H1 (cell line): ENCODE measurements at regions not wholly inside any gene's neighbourhood (a gene's known extent, or its start where the extent isn't known, plus 50 kb on each side); places are given as distances from the start of the nearest gene placed in this dataset.

ENCODE experiments used
- CTCF ChIA-PET: fragments of 300-600 bp; sonication (Branson Sonifier 250); formaldehyde crosslinking; loops from one replicate; lab custom pipeline; 2021; ENCODE audit not compliant: partially characterized antibody; lab: Charles Lee
- POLR2A ChIA-PET: fragments of 300-600 bp; sonication (Branson Sonifier 250); formaldehyde crosslinking; loops from one replicate; lab custom pipeline; 2021; ENCODE audit warnings: inconsistent platforms; ENCODE audit not compliant: partially characterized antibody; lab: Charles Lee
- DNase-seq, 2 experiments: peaks; one replicate each; pipeline versions ENCODE4 v3.0.0 to v3.0.0-alpha.2; 2010 to 2022; ENCODE audit warnings: low spot score in 2 of 2, low read depth in 1 of 2, mixed read lengths in 1 of 2
- FAIRE-seq: peaks from 2 replicates; lab custom pipeline; 2011; peaks lifted over from hg19 to GRCh38; lab: Jason Lieb, UNC
- H2AFZ ChIP-seq: 2 replicates; pipeline ENCODE4 v1.8.1; 2012; ENCODE audit warnings: low read length, inconsistent platforms
- H2AK5ac ChIP-seq: 2 replicates; pipeline ENCODE4 v1.6.1; 2013; ENCODE audit warnings: low read depth, low read length
- H2BK120ac ChIP-seq: replicated peaks from 2 replicates; pipeline ENCODE3; 2013; ENCODE audit warnings: low read depth, low read length, inconsistent platforms
- H2BK12ac ChIP-seq: 2 replicates; pipeline ENCODE4 v1.6.1; 2013; ENCODE audit warnings: low read depth, low read length
- H2BK15ac ChIP-seq: 2 replicates; pipeline ENCODE4 v1.6.1; 2013; ENCODE audit warnings: low read length
- H2BK20ac ChIP-seq: 2 replicates; pipeline ENCODE4 v1.6.1; 2013; ENCODE audit warnings: low read length
- H2BK5ac ChIP-seq: 2 replicates; pipeline ENCODE4 v1.6.1; 2013; ENCODE audit warnings: low read depth, low read length
- H3K14ac ChIP-seq: 2 replicates; pipeline ENCODE4 v1.6.1; 2013; ENCODE audit warnings: inconsistent platforms; ENCODE audit not compliant: insufficient read length
- H3K18ac ChIP-seq: 2 replicates; pipeline ENCODE4 v1.6.1; 2013; ENCODE audit warnings: low read length; ENCODE audit errors: extremely low read depth
- H3K23ac ChIP-seq: 2 replicates; pipeline ENCODE4 v1.6.1; 2013; ENCODE audit warnings: inconsistent platforms; ENCODE audit not compliant: insufficient read length
- H3K23me2 ChIP-seq: 2 replicates; pipeline ENCODE4 v1.6.1; 2013; ENCODE audit warnings: low read depth, low read length
- H3K27ac ChIP-seq: 2 replicates; pipeline ENCODE4 v1.6.1; 2011; ENCODE audit warnings: low read depth, low read length, inconsistent platforms
- H3K27me3 ChIP-seq, 4 experiments: replicated peaks in 1 of 4; 1 replicate in 1 of 4; 2 replicates in 3 of 4; pipeline versions ENCODE4 v1.6.1 to v1.8.1; 2011 to 2013; ENCODE audit warnings: low read length in 3 of 4, mild to moderate bottlenecking in 3 of 4, inconsistent platforms in 2 of 4, mixed read lengths in 2 of 4, moderate library complexity in 1 of 4; ENCODE audit not compliant: control insufficient read depth in 3 of 4, insufficient read depth in 3 of 4; ENCODE audit errors: extremely low read depth in 1 of 4
- H3K36me3 ChIP-seq, 4 experiments: 2 replicates each; pipeline versions ENCODE4 v1.6.1 to v1.8.1; 2011 to 2013; ENCODE audit warnings: mild to moderate bottlenecking in 4 of 4, low read length in 3 of 4, moderate library complexity in 2 of 4, control low read depth in 1 of 4, inconsistent platforms in 1 of 4; ENCODE audit not compliant: insufficient read depth in 4 of 4, control insufficient read depth in 2 of 4
- H3K4ac ChIP-seq: replicated peaks from 2 replicates; pipeline ENCODE3; 2013; ENCODE audit warnings: low read length, low read depth, mixed read lengths, inconsistent platforms; ENCODE audit not compliant: insufficient read length
- H3K4me1 ChIP-seq, 4 experiments: replicated peaks in 1 of 4; 1 replicate in 1 of 4; 2 replicates in 3 of 4; pipeline versions ENCODE4 v1.6.1 to v1.8.1; 2011 to 2013; ENCODE audit warnings: low read length in 3 of 4, inconsistent platforms in 2 of 4, mixed read lengths in 1 of 4; ENCODE audit not compliant: insufficient read depth in 4 of 4, control insufficient read depth in 3 of 4
- H3K4me2 ChIP-seq, 2 experiments: 2 replicates each; pipeline versions ENCODE4 v1.6.1 to v1.8.1; 2011 to 2013; ENCODE audit warnings: low read depth in 2 of 2, low read length in 2 of 2, control low read depth in 1 of 2, inconsistent platforms in 1 of 2, mild to moderate bottlenecking in 1 of 2; ENCODE audit not compliant: insufficient read depth in 1 of 2
- H3K4me3 ChIP-seq, 4 experiments: fragments of 200-600, 300-600 bp in 1 of 4; sonication (generic), shearing (Covaris generic), sonication (Bioruptor Twin) in 1 of 4; 2 replicates each; pipeline versions ENCODE4 v1.5.1 to v1.8.1; 2011 to 2016; ENCODE audit warnings: low read length in 4 of 4, low read depth in 3 of 4, control low read depth in 2 of 4, inconsistent platforms in 2 of 4, mild to moderate bottlenecking in 2 of 4, mixed read lengths in 1 of 4, moderate library complexity in 1 of 4; ENCODE audit not compliant: insufficient read depth in 2 of 4; ENCODE audit errors: extremely low read depth in 1 of 4
- H3K56ac ChIP-seq: replicated peaks from 2 replicates; pipeline ENCODE3; 2013; ENCODE audit warnings: low read depth, mild to moderate bottlenecking, mixed read lengths, low read length, inconsistent platforms; ENCODE audit not compliant: insufficient read length
- H3K79me1 ChIP-seq: 2 replicates; pipeline ENCODE4 v1.6.1; 2013; ENCODE audit warnings: low read depth, low read length, control low read depth
- H3K79me2 ChIP-seq, 2 experiments: 2 replicates each; pipeline versions ENCODE4 v1.6.1 to v1.8.1; 2012 to 2013; ENCODE audit warnings: low read length in 2 of 2, mild to moderate bottlenecking in 2 of 2, inconsistent platforms in 1 of 2; ENCODE audit not compliant: insufficient read depth in 2 of 2, control insufficient read depth in 1 of 2
- H3K9ac ChIP-seq, 4 experiments: replicated peaks in 1 of 4; 1 replicate in 1 of 4; 2 replicates in 3 of 4; pipeline versions ENCODE4 v1.6.1 to v1.8.1; 2011 to 2013; ENCODE audit warnings: low read depth in 3 of 4, low read length in 3 of 4, control low read depth in 2 of 4, mild to moderate bottlenecking in 2 of 4, moderate library complexity in 2 of 4, inconsistent platforms in 1 of 4; ENCODE audit errors: extremely low read depth in 1 of 4
- H3K9me3 ChIP-seq, 2 experiments: 2 replicates each; pipeline versions ENCODE4 v1.6.1 to v1.8.1; 2012 to 2013; ENCODE audit warnings: mild to moderate bottlenecking in 2 of 2, moderate library complexity in 2 of 2, control low read depth in 1 of 2, inconsistent platforms in 1 of 2, low read depth in 1 of 2, low read length in 1 of 2, mixed read lengths in 1 of 2; ENCODE audit not compliant: insufficient read depth in 2 of 2
- H4K20me1 ChIP-seq, 2 experiments: replicated peaks in 1 of 2; 2 replicates each; pipeline versions ENCODE3 to v1.8.1; 2011 to 2013; ENCODE audit warnings: inconsistent platforms in 2 of 2, low read length in 2 of 2, mild to moderate bottlenecking in 1 of 2; ENCODE audit not compliant: insufficient read depth in 2 of 2, control insufficient read depth in 1 of 2
- H4K5ac ChIP-seq: 2 replicates; pipeline ENCODE4 v1.6.1; 2013; ENCODE audit warnings: low read length, low read depth, mixed read lengths, inconsistent platforms; ENCODE audit not compliant: insufficient read length
- H4K8ac ChIP-seq: 2 replicates; pipeline ENCODE4 v1.8.0; 2013; ENCODE audit warnings: mild to moderate bottlenecking, moderate library complexity, low read length, inconsistent platforms; ENCODE audit not compliant: insufficient read depth; ENCODE audit errors: extremely low read depth
- H4K91ac ChIP-seq: replicated peaks from 2 replicates; pipeline ENCODE3; 2013; ENCODE audit warnings: low read length, mixed read lengths, inconsistent platforms; ENCODE audit not compliant: insufficient read length
- CTBP2 ChIP-seq: IDR thresholded peaks from 2 replicates; pipeline ENCODE4 v1.7.0; 2011; ENCODE audit warnings: borderline replicate concordance, mild to moderate bottlenecking, moderate library complexity, mixed read lengths, low read length; ENCODE audit not compliant: insufficient read depth, insufficient read length
- MAFK ChIP-seq: IDR thresholded peaks from 2 replicates; pipeline ENCODE4 v1.6.1; 2012; ENCODE audit warnings: low read depth, mild to moderate bottlenecking, improper control_type of control experiment, low read length
- YY1 ChIP-seq: IDR thresholded peaks from 2 replicates; pipeline ENCODE4 v1.6.1; 2011; ENCODE audit warnings: low read depth, mild to moderate bottlenecking, low read length
- WGBS, 2 experiments: shearing (Covaris generic) in 1 of 2; methylation state at CpG; one replicate each; pipeline versions ENCODE4 v1.1.6 to v1.1.7; 2013 to 2015; ENCODE audit warnings: low lambda C conversion rate in 2 of 2, mixed read lengths in 2 of 2, inconsistent platforms in 1 of 2, low coverage in 1 of 2, missing lambda C conversion rate in 1 of 2; ENCODE audit not compliant: insufficient replicate concordance in 2 of 2, insufficient coverage in 1 of 2, insufficient read length in 1 of 2; ENCODE audit errors: extremely low coverage in 1 of 2, missing lambda C conversion rate in 1 of 2; 5-methylcytosine and 5-hydroxymethylcytosine counted together

- Histone ChIP-seq H3K4me2 (no peak overlapping the region), H2BK5ac (no peak overlapping the region), H4K20me1 (no peaks in the 10 kb centered on the region), H4K91ac (no peak overlapping the region), H3K79me2 (no peaks in the 10 kb centered on the region), H3K27me3 (no peaks in the 10 kb centered on the region), H4K8ac (no peak overlapping the region), H3K23me2 (no peaks in the 10 kb centered on the region), H3K23ac (no peak overlapping the region), H3K27ac (no peak overlapping the region), H2AFZ (no peak overlapping the region), H2AK5ac (no peak overlapping the region), H4K5ac (no peak overlapping the region), H2BK12ac (no peak overlapping the region), H3K4me3 (no peak overlapping the region), H3K79me1 (no peaks in the 10 kb centered on the region), H3K9ac (no peak overlapping the region), H2BK20ac (no peak overlapping the region), H3K56ac (no peak overlapping the region), H2BK120ac (no peak overlapping the region), H3K4ac (no peak overlapping the region), H3K14ac (no peak overlapping the region), H2BK15ac (no peak overlapping the region), H3K9me3 (peaks cover 0 to 6% of the 10 kb centered on the region in 2 experiments; a peak in 2 of 4 replicates), H3K4me1 (no peaks in the 10 kb centered on the region; a peak in 1 of 7 replicates), H3K18ac (no peak overlapping the region), H3K36me3 (no peaks in the 10 kb centered on the region)
- 96% methylated on average over 2 of the region's 2 CpGs; no CpG with 5 or more reads in 1 of the 2 experiments for WGBS, 2 experiments
- DNase-seq, result no peak
- ChIA-PET CTCF (interaction anchor here (1.2 to 2.1 kb wide), 11 partner anchors 11 to 560 kb away, joined by 3 to 14 read pairs (median 3); no protein-coding TSS in a partner anchor), POLR2A (no interaction called here)
- no peak for FAIRE-seq
- TF ChIP-seq MAFK (no peak), YY1 (no peak), CTBP2 (no peak)
These were observed 327.6 kb upstream of the CNR1 start for GRCh38 chr6:88493717-88494116.
